HG03039 (cell line): ENCODE measurements at regions not wholly inside any gene's neighbourhood (a gene's known extent, or its start where the extent isn't known, plus 50 kb on each side); places are given as distances from the start of the nearest gene placed in this dataset.
"Not testable (repeated sequence)": the region's sequence is repeated elsewhere in the genome, so short reads cannot be mapped to it uniquely, and the experiment has no call there.

ENCODE experiments used
- ATAC-seq: cut with Tn5 transposase; IDR thresholded peaks from one replicate; pipeline ENCODE4 v1.9.1; 2021; ENCODE audit warnings: mild to moderate bottlenecking, moderate library complexity; ENCODE audit not compliant: unreplicated experiment

GRCh38 chr5:18507114-18507513 lies 872.9 kb downstream of the TAF11L14 start:
- no peak for ATAC-seq

- ATAC-seq = no peak
These were observed 883.6 kb downstream of the TAF11L14 start for GRCh38 chr5:18517641-18518380.

DNA sequence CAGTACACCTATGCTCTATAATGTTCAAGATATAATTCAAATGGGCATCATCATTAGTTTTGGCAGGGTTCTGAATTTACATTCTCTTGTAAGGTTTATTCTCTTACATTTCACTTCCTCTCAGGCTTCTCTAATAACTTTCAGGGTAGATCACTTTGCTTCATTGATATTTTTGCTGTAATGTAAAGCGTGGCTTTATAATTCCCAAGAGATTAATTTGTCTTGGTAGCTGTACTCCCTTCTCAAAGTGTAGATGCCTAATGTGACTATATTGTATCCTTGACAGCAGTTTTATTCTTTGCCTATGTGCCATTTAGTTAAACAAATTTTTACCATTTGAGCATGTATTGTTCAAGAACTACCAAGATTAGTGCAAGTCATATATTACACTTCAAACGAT lies 889.1 kb downstream of the TAF11L14 start:
- ATAC-seq = no peak

GRCh38 chr5:18526792-18527405 lies 892.6 kb downstream of the TAF11L14 start:
- ATAC-seq = no peak

- no peak for ATAC-seq
These were observed 898.9 kb downstream of the TAF11L14 start for GRCh38 chr5:18533137-18533536.

DNA sequence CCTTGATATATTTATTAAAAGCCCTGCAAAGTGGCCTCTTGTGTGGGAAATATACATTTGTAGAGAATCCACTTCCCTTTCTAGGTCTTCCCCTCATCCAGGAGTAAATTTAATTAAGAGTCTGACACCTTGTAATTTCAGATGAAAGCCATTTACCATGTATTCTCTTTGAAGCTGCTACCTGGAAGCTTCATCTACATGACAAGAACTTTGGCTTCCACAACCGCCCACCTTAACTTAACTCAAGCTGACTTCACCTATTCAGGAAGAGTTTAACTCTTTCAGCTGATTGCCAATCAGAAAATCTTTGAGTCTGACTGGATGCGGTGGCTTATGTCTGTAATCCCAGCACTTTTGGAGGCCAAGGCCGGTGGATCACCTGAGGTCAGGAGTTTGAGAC lies 899.9 kb downstream of the TAF11L14 start:
- no peak for ATAC-seq

DNA sequence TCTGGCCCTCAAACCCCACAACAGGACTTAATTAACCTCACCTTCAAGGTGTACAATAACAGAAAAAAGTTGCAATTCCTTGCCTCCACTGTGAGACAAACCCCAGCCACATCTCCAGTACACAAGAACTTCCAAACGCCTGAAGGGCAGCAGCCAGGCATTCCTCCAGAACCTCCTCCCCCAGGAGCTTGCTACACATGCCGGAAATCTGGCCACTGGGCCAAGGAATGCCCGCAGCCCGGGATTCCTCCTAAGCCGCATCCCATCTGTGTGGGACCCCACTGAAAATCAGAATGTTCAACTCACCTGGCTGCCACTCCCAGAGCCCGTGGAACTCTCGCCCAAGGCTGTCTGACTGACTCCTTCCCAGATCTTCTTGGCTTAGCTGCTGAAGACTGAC lies 901.5 kb downstream of the TAF11L14 start:
- not testable (repeated sequence) for ATAC-seq

DNA sequence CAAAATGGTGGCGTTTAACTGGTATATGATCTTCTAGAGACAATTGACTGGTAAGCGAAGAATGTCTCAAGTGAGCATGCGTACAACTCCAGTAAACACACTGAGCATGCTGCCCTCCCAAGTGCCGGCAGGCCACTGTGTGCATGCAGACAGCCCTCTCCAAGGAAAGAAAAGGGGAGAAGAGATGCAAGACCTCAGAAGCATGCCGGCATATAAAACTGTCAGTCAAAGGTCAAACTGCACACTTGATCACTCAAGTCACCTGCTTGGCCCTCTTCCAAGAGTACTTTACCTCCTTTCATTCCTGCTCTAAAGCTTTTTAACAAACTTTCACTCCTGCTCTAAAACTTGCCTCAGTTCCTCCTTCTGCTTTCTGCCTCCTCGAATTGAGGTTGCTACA lies 910.2 kb downstream of the TAF11L14 start:
- ATAC-seq = no peak

DNA sequence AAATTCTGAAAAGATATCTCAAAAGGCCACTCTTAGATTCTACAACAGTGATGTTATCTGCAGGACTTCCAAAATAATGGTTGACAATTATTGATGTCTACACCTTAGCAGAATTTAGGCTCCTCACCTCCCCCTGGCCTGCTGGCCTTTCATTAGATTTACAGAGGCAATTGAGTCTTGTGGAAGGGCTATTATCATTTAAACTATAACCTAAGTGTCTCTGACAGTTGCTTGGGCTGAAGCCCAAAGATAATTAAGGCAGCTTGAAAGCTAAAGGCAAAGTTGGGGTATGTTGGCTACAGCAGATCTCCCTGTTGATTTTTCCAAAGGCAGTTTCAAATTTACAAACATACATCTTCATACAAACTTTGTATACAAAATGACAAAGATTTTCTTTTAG lies 912.3 kb downstream of the TAF11L14 start:
- no peak for ATAC-seq

DNA sequence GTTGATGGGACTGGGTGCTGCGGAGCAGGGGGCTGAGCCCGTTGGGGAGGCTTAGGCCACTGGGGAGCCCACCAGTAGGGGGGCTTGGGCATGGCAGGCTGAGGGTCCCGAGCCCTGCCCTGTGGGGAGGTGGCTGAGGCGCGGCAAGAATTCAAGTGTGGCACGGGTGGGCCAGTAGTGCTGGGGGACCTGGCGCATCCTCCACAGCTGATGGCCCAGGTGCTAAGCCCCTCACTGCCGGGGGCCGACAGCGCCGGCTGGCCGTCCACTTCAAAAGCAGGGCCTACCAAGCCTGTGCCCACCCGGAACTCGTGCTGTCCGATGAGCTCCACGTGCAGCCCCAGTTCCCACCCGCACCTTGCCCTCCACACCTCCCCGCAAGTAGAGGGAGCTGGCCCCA lies 917.5 kb downstream of the TAF11L14 start:
- ATAC-seq = no peak

DNA sequence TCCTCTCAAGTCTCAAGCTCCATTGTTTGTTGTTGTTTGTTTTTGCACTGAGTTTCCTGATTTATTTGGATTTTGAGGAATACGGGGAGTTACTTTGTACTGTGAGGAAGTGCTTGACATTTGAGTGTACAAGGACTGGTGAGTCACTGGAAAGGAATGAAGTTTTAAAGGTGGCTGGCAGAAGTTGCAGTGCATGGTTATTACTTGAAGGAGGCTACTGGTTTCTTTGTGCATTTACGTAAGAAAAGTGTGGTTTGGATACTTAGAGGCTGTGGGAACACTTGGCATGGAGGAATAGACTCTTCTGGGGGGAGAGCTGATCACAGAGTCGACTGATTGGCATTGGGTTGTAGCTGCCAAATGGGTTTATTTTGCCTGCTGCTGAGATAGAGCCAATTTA lies 919.0 kb downstream of the TAF11L14 start:
- ATAC-seq = no peak

DNA sequence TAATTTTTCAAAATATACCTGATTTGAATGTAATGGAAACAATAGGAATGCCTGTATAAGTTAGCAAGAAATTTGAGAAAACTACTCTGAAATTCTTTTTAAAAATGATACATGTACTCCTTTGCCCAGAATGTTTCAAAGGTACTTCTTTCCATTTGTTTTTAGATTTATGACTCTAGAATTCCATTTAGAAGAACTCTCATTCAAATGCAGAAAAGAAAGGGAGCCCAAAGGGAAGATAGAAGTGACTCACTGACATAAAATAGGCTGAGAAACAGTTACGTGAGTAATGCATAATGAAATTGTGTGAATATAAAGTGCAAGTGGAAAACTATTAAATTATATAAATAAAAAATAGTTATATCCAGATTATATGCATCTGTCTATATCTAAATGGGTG lies 926.3 kb downstream of the TAF11L14 start:
- ATAC-seq = no peak

GRCh38 chr5:18563853-18564252 lies 929.6 kb downstream of the TAF11L14 start:
- no peak for ATAC-seq

DNA sequence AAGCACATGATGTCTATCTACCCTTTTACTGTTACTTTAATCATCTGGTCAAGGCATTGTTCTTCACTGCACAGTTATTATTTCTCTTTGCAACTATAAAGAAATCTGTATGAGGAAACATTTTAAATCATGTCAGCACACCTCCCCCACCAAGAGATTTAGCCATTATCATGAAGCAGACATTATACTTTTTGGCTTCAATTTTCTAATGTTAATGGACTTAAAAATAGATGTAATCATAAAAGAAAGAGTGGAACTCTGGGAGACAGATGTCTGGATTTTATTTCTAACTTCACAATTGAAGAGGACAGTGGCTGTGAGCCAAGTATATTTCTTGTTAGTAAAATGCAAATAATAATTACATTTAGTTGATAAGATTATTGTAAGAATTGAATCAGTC lies 932.4 kb downstream of the TAF11L14 start:
- no peak for ATAC-seq

GRCh38 chr5:18576586-18576985 lies 942.3 kb downstream of the TAF11L14 start:
- ATAC-seq = no peak

GRCh38 chr5:18601185-18601584 lies 966.9 kb downstream of the TAF11L14 start:
- ATAC-seq = no peak

- ATAC-seq = no peak
These were observed 968.1 kb downstream of the TAF11L14 start for GRCh38 chr5:18602402-18602801.

DNA sequence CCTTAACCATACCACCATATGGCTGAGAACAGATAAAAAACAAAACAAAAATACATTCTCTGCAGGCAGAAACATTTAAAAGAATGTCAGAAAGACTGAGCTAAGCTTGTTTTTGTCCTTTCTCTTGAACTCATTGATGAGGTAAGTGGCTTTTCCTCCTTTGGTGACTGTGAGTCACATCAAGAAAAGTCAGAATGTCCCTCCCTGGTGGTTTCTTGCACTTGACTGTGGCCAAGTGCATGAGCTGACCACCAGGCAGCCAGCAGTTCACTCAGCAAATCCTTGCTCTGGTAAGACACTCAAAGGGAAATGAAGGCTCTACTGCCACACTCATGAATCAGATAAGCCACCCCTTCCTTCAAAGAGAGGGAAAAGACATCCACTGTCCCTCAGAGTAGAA lies 970.9 kb downstream of the TAF11L14 start:
- no peak for ATAC-seq

- ATAC-seq = no peak
These were observed 973.3 kb downstream of the TAF11L14 start for GRCh38 chr5:18607570-18607969.

DNA sequence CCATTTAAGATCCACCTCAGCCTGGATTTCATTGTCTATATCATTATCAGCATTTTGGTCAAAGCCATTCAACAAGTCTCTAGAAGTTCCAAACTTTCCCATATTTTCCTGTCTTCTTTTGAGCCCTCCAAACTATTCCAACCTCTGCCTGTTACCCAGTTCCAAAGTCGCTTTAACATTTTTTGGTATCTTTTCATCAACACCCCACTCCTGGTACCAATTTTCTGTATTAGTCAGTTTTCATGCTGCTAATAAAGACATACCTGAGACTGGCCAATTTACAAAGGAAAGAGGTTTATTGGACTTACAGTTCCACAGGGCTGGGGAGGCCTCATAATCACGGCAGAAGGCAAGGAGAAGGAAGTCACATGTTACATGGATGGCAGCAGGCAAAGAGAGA lies 982.9 kb downstream of the TAF11L14 start:
- not testable (repeated sequence) for ATAC-seq

DNA sequence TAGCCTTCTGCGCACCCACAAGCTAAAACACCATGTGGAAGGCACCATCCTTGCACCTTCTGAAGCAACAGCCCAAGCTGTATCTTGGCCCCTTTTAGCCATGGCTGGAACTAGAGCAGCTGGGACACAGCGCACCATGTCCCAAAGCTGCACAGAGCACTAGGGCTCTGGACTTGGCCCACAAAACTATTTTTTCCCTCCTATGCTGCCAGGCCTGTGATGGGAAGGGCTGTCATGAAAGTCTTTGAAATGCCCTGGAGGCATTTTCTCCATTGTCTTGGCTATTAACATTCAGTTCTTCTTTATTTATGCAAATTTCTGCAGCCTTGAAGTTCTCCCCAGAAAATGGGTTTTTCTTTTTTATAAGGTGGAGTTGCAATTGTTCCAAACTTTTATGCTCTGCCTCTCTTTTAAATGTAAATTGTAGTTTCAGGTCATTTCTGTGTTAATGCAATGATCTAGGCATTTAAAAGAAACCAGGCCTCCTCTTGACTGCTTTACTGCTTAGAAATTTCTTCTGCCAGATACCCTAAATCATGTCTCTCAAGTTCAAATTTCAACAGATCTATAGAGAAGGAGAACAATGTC lies 996.3 kb downstream of the TAF11L14 start:
- no peak for ATAC-seq
